Erythroblast (primary cell): ENCODE measurements at regions not wholly inside any gene's neighbourhood (a gene's known extent, or its start where the extent isn't known, plus 50 kb on each side); places are given as distances from the start of the nearest gene placed in this dataset.

Experiments used
- GATA1 ChIP-seq: IDR thresholded peaks from 2 replicates; pipeline ENCODE4 v1.6.1; 2011; ENCODE audit warnings: low read depth, mild to moderate bottlenecking, control low read depth, low read length, moderate library complexity
- POLR2A ChIP-seq: IDR thresholded peaks from 2 replicates; pipeline ENCODE4 v1.6.1; 2011; ENCODE audit warnings: mild to moderate bottlenecking, low read length

- TF ChIP-seq POLR2A, result no peak
- TF ChIP-seq GATA1, result no peak
These were observed 279.6 kb upstream of the GADL1 start for GRCh38 chr3:31174079-31174478.
